NOMO-1 treated with dmso at 0.1 percent for 144 hours (cell line): ENCODE measurements at regions not wholly inside any gene's neighbourhood (a gene's known extent, or its start where the extent isn't known, plus 50 kb on each side); places are given as distances from the start of the nearest gene placed in this dataset.
"Not testable (repeated sequence)": the region's sequence is repeated elsewhere in the genome, so short reads cannot be mapped to it uniquely, and the experiment has no call there.

Source experiments
- DNase-seq: peaks from one replicate; lab custom pipeline; 2025; ENCODE audit not compliant: unreplicated experiment; lab: John Stamatoyannopoulos, UW

- not testable (repeated sequence) for DNase-seq
These were observed 53.6 kb upstream of the ROPN1B start for GRCh38 chr3:125915437-125915787.

- DNase-seq: peak; percentile 97
These were observed 53.1 kb upstream of the ROPN1B start for GRCh38 chr3:125915792-125916375.

- DNase-seq: peak; percentile 92
These were observed 52.5 kb upstream of the ROPN1B start for GRCh38 chr3:125916376-125916978.

GRCh38 chr3:125917020-125917549 is 51.9 kb upstream of the ROPN1B start:
- DNase-seq: not testable (repeated sequence)

GRCh38 chr3:125918024-125918423 is 51.0 kb upstream of the ROPN1B start:
- DNase-seq: not testable (repeated sequence)

GRCh38 chr3:125918451-125918850 is 50.5 kb upstream of the ROPN1B start:
- not testable (repeated sequence) for DNase-seq

GRCh38 chr3:125918866-125919265 is 50.1 kb upstream of the ROPN1B start:
- DNase-seq: not testable (repeated sequence)
